HEK293T (cell line): ENCODE measurements at regions not wholly inside any gene's neighbourhood (a gene's known extent, or its start where the extent isn't known, plus 50 kb on each side); places are given as distances from the start of the nearest gene placed in this dataset.
A peak's percentile ranks its signal among the peaks of the same experiment; 100 is the strongest.

Source experiments
- CTCF ChIA-PET: fragments of 350-600 bp; formaldehyde crosslinking; extraction: SDS; loops from one replicate; lab custom pipeline; 2021; ENCODE audit warnings: antibody characterized with exemption, inconsistent platforms; lab: Yijun Ruan, JAX
- POLR2A ChIA-PET: fragments of 350-600 bp; formaldehyde crosslinking; extraction: SDS; loops from one replicate; lab custom pipeline; 2020; ENCODE audit warnings: antibody characterized with exemption, inconsistent platforms; lab: Yijun Ruan, JAX
- DNase-seq: peaks from one replicate; pipeline ENCODE4 v3.0.0; 2012; ENCODE audit warnings: mixed read lengths; ENCODE audit errors: extremely low spot score
- ARNT ChIP-seq: fragments of 450-650 bp; IDR thresholded peaks from 2 replicates; pipeline ENCODE4 v1.6.1; 2017; ENCODE audit warnings: mild to moderate bottlenecking
- BHLHE40 ChIP-seq: fragments of 450-650 bp; IDR thresholded peaks from 2 replicates; pipeline ENCODE4 v1.6.1; 2016; ENCODE audit warnings: mild to moderate bottlenecking, moderate library complexity, borderline replicate concordance
- CTBP1 ChIP-seq: fragments of 450-650 bp; IDR thresholded peaks from 2 replicates; pipeline ENCODE4 v1.6.1; 2016; ENCODE audit warnings: borderline replicate concordance
- ELF4 ChIP-seq: fragments of 450-650 bp; IDR thresholded peaks from 2 replicates; pipeline ENCODE4 v1.6.1; 2017; ENCODE audit warnings: antibody characterized with exemption
- FOXA1 ChIP-seq: fragments of 450-650 bp; IDR thresholded peaks from 2 replicates; pipeline ENCODE4 v1.6.1; 2016; ENCODE audit warnings: mild to moderate bottlenecking
- FOXK2 ChIP-seq: fragments of 450-650 bp; IDR thresholded peaks from 2 replicates; pipeline ENCODE4 v1.6.1; 2016; ENCODE audit warnings: mild to moderate bottlenecking
- FOXM1 ChIP-seq: fragments of 450-650 bp; IDR thresholded peaks from 2 replicates; pipeline ENCODE4 v1.6.1; 2017; ENCODE audit warnings: mild to moderate bottlenecking, borderline replicate concordance
- HDGF ChIP-seq: fragments of 450-650 bp; IDR thresholded peaks from 2 replicates; pipeline ENCODE4 v1.6.1; 2017; ENCODE audit warnings: antibody characterized with exemption, borderline replicate concordance
- L3MBTL2 ChIP-seq: fragments of 450-650 bp; conservative IDR thresholded peaks from 2 replicates; pipeline ENCODE4 v1.6.1; 2016; ENCODE audit warnings: mild to moderate bottlenecking
- LEF1 ChIP-seq: fragments of 450-650 bp; IDR thresholded peaks from 2 replicates; pipeline ENCODE4 v1.6.1; 2017; ENCODE audit warnings: mild to moderate bottlenecking, borderline replicate concordance
- NFRKB ChIP-seq: fragments of 450-650 bp; IDR thresholded peaks from 2 replicates; pipeline ENCODE4 v1.6.1; 2016; ENCODE audit warnings: mild to moderate bottlenecking, moderate library complexity
- PKNOX1 ChIP-seq: fragments of 450-650 bp; IDR thresholded peaks from 2 replicates; pipeline ENCODE4 v1.6.1; 2016
- SP1 ChIP-seq: fragments of 450-650 bp; IDR thresholded peaks from 2 replicates; pipeline ENCODE4 v1.6.1; 2017
- SUZ12 ChIP-seq: fragments of 450-650 bp; IDR thresholded peaks from 2 replicates; pipeline ENCODE4 v1.6.1; 2016; ENCODE audit warnings: mild to moderate bottlenecking
- TARDBP ChIP-seq: fragments of 450-650 bp; IDR thresholded peaks from 2 replicates; pipeline ENCODE4 v1.6.1; 2016
- ZNF384 ChIP-seq: fragments of 450-650 bp; IDR thresholded peaks from 2 replicates; pipeline ENCODE4 v1.6.1; 2016

GRCh38 chr3:67305922-67306321 lies 307.8 kb downstream of the KBTBD8 start:
- POLR2A ChIA-PET = no interaction called here
- TF ChIP-seq LEF1 = no peak
- no peak for TF ChIP-seq ARNT
- no peak for TF ChIP-seq FOXA1
- TF ChIP-seq L3MBTL2 = no peak
- no peak for TF ChIP-seq ELF4
- TF ChIP-seq SP1 = no peak
- no peak for TF ChIP-seq FOXK2
- TF ChIP-seq PKNOX1 = no peak
- no peak for TF ChIP-seq BHLHE40
- no peak for TF ChIP-seq NFRKB
- no peak for DNase-seq
- CTCF ChIA-PET = no interaction called here

GRCh38 chr3:67311440-67311839 lies 313.3 kb downstream of the KBTBD8 start:
- CTCF ChIA-PET = no interaction called here
- no peak for TF ChIP-seq BHLHE40
- TF ChIP-seq FOXM1 = no peak
- TF ChIP-seq NFRKB = no peak
- TF ChIP-seq LEF1 = no peak
- TF ChIP-seq CTBP1 = no peak
- TF ChIP-seq ARNT = no peak
- TF ChIP-seq SUZ12 = no peak
- no peak for TF ChIP-seq L3MBTL2
- TF ChIP-seq TARDBP = no peak
- TF ChIP-seq FOXK2 = no peak
- no peak for TF ChIP-seq FOXA1
- TF ChIP-seq PKNOX1 = no peak
- TF ChIP-seq ELF4 = no peak
- TF ChIP-seq HDGF = no peak
- TF ChIP-seq ZNF384 = no peak
- no peak for TF ChIP-seq SP1
- POLR2A ChIA-PET = no interaction called here
- DNase-seq = no peak

- TF ChIP-seq NFRKB (no peak), PKNOX1 (peak; percentile 45; the same call in 1 of the 2 replicates)
- DNase-seq = no peak
- ChIA-PET CTCF (no interaction called here), POLR2A (no interaction called here)
Measured at GRCh38 chr3:67312155-67312554, 314.0 kb downstream of the KBTBD8 start.

- CTCF ChIA-PET = no interaction called here
- POLR2A ChIA-PET = no interaction called here
- no peak for DNase-seq
- no peak for TF ChIP-seq HDGF
Measured at GRCh38 chr3:67318162-67318561, 320.1 kb downstream of the KBTBD8 start.

- DNase-seq = no peak
- TF ChIP-seq L3MBTL2 (no peak), FOXM1 (no peak), HDGF (no peak), LEF1 (no peak), FOXK2 (no peak), SP1 (no peak), PKNOX1 (no peak), SUZ12 (no peak), TARDBP (no peak), ELF4 (no peak), ARNT (no peak), CTBP1 (no peak), FOXA1 (no peak)
- CTCF ChIA-PET = no interaction called here
- POLR2A ChIA-PET = no interaction called here
Measured at GRCh38 chr3:67324554-67324953, 326.4 kb downstream of the KBTBD8 start.
